KMS-11 (cell line): ENCODE measurements at regions not wholly inside any gene's neighbourhood (a gene's known extent, or its start where the extent isn't known, plus 50 kb on each side); places are given as distances from the start of the nearest gene placed in this dataset.

Experiments
- H2AFZ ChIP-seq: fragments of 200-600 bp; sonication (generic); 2 replicates; pipeline ENCODE4 v1.6.1; 2016; ENCODE audit warnings: antibody characterized with exemption, mixed run types, low read depth
- H3K27ac ChIP-seq: fragments of 200-600 bp; sonication (generic); 2 replicates; pipeline ENCODE4 v1.6.1; 2016; ENCODE audit warnings: mild to moderate bottlenecking, mixed run types
- H3K27me3 ChIP-seq: fragments of 200-600 bp; sonication (generic); 2 replicates; pipeline ENCODE4 v1.6.1; 2017; ENCODE audit warnings: mild to moderate bottlenecking, low read depth, mixed run types, moderate library complexity; ENCODE audit not compliant: insufficient read depth
- H3K36me3 ChIP-seq: fragments of 200-600 bp; sonication (generic); 2 replicates; pipeline ENCODE4 v1.6.1; 2017; ENCODE audit warnings: mild to moderate bottlenecking, mixed run types; ENCODE audit not compliant: insufficient read depth
- H3K4me1 ChIP-seq: fragments of 200-600 bp; sonication (generic); 2 replicates; pipeline ENCODE4 v1.6.1; 2016; ENCODE audit warnings: mild to moderate bottlenecking, low read depth, mixed run types; ENCODE audit not compliant: poor library complexity, severe bottlenecking
- H3K4me2 ChIP-seq: fragments of 200-600 bp; sonication (generic); 2 replicates; pipeline ENCODE4 v1.7.0; 2016; ENCODE audit warnings: mild to moderate bottlenecking, mixed run types
- H3K4me3 ChIP-seq: fragments of 200-600 bp; sonication (generic); IDR thresholded peaks from 2 replicates; pipeline ENCODE4 v1.6.1; 2017; ENCODE audit warnings: low read depth, low read length, mixed read lengths; ENCODE audit not compliant: insufficient read depth
- H3K79me2 ChIP-seq: fragments of 200-600 bp; sonication (generic); 2 replicates; pipeline ENCODE4 v1.6.1; 2016; ENCODE audit warnings: low read depth, mixed run types; ENCODE audit not compliant: insufficient read depth
- H3K9ac ChIP-seq: fragments of 200-600 bp; sonication (generic); 2 replicates; pipeline ENCODE4 v1.6.1; 2016; ENCODE audit warnings: mild to moderate bottlenecking, mixed run types
- H4K20me1 ChIP-seq: fragments of 200-600 bp; sonication (generic); 2 replicates; pipeline ENCODE4 v1.6.1; 2016; ENCODE audit warnings: mild to moderate bottlenecking, mixed run types; ENCODE audit not compliant: insufficient read depth
- CTCF ChIP-seq: fragments of 200-600 bp; sonication (generic); conservative IDR thresholded peaks from 2 replicates; pipeline ENCODE4 v1.6.1; 2017; ENCODE audit warnings: low read depth, mild to moderate bottlenecking, antibody characterized with exemption, low read length, moderate library complexity, mixed read lengths

- H3K4me2 ChIP-seq = no peak overlapping the region
- H3K27me3 ChIP-seq = no peaks in the 10 kb centered on the region
- no peak overlapping the region for H2AFZ ChIP-seq
- no peak overlapping the region for H3K4me3 ChIP-seq
- H3K36me3 ChIP-seq = no peaks in the 10 kb centered on the region
- H3K9ac ChIP-seq = no peak overlapping the region
- no peak for TF ChIP-seq CTCF
- no peaks in the 10 kb centered on the region for H3K4me1 ChIP-seq
- no peak overlapping the region for H3K27ac ChIP-seq
- no peaks in the 10 kb centered on the region for H3K79me2 ChIP-seq
- no peaks in the 10 kb centered on the region for H4K20me1 ChIP-seq
Measured at GRCh38 chr16:62194828-62195227, 158.6 kb upstream of the CDH8 start.

GRCh38 chr16:62190426-62190825 is 154.2 kb upstream of the CDH8 start:
- H2AFZ ChIP-seq = no peak overlapping the region
- no peak overlapping the region for H3K27ac ChIP-seq
- no peaks in the 10 kb centered on the region for H3K4me1 ChIP-seq
- no peak overlapping the region for H3K9ac ChIP-seq
- H4K20me1 ChIP-seq = no peaks in the 10 kb centered on the region
- H3K79me2 ChIP-seq = no peaks in the 10 kb centered on the region
- TF ChIP-seq CTCF = peak; percentile 60
- H3K36me3 ChIP-seq = no peaks in the 10 kb centered on the region
- H3K4me3 ChIP-seq = no peak overlapping the region
- H3K27me3 ChIP-seq = no peaks in the 10 kb centered on the region
- H3K4me2 ChIP-seq = no peak overlapping the region

GRCh38 chr16:62177351-62178203 is 141.3 kb upstream of the CDH8 start:
- Histone ChIP-seq H2AFZ (no peak overlapping the region), H4K20me1 (no peaks in the 10 kb centered on the region), H3K4me1 (no peaks in the 10 kb centered on the region), H3K27ac (no peak overlapping the region), H3K4me2 (no peak overlapping the region), H3K27me3 (no peaks in the 10 kb centered on the region), H3K36me3 (no peaks in the 10 kb centered on the region), H3K9ac (no peak overlapping the region), H3K4me3 (no peak overlapping the region), H3K79me2 (no peaks in the 10 kb centered on the region)
- TF ChIP-seq CTCF = no peak

- H3K4me1 ChIP-seq = no peaks in the 10 kb centered on the region
- no peaks in the 10 kb centered on the region for H3K27me3 ChIP-seq
- TF ChIP-seq CTCF = no peak
- no peaks in the 10 kb centered on the region for H3K79me2 ChIP-seq
- no peak overlapping the region for H3K4me3 ChIP-seq
- no peak overlapping the region for H2AFZ ChIP-seq
- no peak overlapping the region for H3K4me2 ChIP-seq
- H4K20me1 ChIP-seq = no peaks in the 10 kb centered on the region
- H3K36me3 ChIP-seq = no peaks in the 10 kb centered on the region
- no peak overlapping the region for H3K9ac ChIP-seq
- H3K27ac ChIP-seq = no peak overlapping the region
Measured at GRCh38 chr16:62170642-62171041, 134.4 kb upstream of the CDH8 start.
